ENCODE measurements at regions not wholly inside any gene's neighbourhood (a gene's known extent, or its start where the extent isn't known, plus 50 kb on each side); places are given as distances from the start of the nearest gene placed in this dataset.

DNA sequence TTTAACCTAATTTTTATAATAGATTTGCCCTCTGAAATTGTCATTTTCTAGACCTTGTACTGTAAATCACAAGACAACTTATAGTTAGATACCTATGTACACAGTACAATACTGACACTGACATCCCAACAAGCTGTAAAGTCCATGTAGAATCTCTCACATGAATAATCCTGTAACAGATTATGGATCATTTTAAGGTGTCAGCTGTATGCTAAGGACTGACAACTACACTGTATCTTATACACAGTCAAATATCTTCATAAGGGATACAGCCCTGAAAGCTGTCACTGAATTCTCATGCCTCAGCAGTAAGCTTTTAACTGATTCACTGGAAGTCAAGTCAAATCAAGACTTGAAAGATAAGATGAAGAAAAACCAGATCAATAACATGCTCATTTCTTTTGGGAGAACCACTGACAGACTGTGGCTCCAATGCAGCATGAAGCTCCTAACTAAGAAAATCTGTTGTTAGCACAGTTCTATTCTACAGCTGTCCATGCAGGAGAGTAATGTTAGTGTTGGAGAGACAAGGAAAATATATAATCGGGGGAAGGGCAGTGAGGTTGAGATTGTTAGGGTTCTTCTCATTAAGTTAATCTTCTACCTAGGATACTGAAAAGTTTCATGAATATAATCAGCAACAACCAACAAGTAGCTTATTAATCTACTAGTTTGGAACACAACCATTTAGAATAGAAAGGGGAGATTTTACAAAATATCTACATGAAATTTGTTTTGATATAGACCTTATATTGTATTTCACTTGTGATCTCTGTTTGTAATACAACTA, 612.0 kb downstream of the PCDH18 start (continued):
- TF ChIP-seq, protein P1, sequence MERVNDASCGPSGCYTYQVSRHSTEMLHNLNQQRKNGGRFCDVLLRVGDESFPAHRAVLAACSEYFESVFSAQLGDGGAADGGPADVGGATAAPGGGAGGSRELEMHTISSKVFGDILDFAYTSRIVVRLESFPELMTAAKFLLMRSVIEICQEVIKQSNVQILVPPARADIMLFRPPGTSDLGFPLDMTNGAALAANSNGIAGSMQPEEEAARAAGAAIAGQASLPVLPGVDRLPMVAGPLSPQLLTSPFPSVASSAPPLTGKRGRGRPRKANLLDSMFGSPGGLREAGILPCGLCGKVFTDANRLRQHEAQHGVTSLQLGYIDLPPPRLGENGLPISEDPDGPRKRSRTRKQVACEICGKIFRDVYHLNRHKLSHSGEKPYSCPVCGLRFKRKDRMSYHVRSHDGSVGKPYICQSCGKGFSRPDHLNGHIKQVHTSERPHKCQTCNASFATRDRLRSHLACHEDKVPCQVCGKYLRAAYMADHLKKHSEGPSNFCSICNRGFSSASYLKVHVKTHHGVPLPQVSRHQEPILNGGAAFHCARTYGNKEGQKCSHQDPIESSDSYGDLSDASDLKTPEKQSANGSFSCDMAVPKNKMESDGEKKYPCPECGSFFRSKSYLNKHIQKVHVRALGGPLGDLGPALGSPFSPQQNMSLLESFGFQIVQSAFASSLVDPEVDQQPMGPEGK (CRISPR knock-in tag; IDR thresholded peaks at IDR 0.05; ENCODE audit: borderline replicate concordance), result no peak
- TF ChIP-seq RARB (CRISPR knock-in tag; IDR thresholded peaks at IDR 0.05) (no peak), ZFP3 (CRISPR knock-in tag; IDR thresholded peaks at IDR 0.05) (no peak)

DNA sequence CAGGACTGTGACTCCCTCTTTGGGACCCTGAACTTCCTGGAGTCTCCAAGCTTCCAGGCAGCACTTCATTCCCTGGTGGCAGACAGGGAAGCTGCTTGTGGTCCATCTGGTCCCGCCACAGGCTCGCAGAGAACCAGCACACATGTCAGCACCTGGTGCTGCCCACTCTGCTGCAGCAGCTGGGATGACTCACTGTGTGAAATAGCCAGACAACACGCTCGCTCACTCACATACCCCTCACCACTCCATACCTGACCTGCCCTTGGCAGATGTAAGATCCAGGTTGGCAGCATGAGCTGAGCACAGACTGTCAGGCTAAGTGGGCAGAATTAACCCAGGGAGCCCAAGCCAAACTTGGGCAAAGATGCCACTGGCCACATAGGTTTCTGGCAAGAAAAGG, 613.5 kb downstream of the PCDH18 start:
- TF ChIP-seq SNAI2 (CRISPR knock-in tag; IDR thresholded peaks at IDR 0.05) (no peak), ZFP30 (CRISPR knock-in tag; IDR thresholded peaks at IDR 0.05) (no peak), ISL1 (CRISPR knock-in tag; IDR thresholded peaks at IDR 0.05) (no peak), OSR1 (CRISPR knock-in tag; IDR thresholded peaks at IDR 0.05) (no peak), TOX (CRISPR knock-in tag; IDR thresholded peaks at IDR 0.05; ENCODE audit: borderline replicate concordance) (no peak), CSDC2 (CRISPR knock-in tag; IDR thresholded peaks at IDR 0.05) (no peak), ZFP3 (CRISPR knock-in tag; IDR thresholded peaks at IDR 0.05) (no peak), ZNF70 (CRISPR knock-in tag; IDR thresholded peaks at IDR 0.05) (no peak), PPARA (CRISPR knock-in tag; IDR thresholded peaks at IDR 0.05; ENCODE audit: borderline replicate concordance) (no peak), ARNTL (CRISPR knock-in tag; IDR thresholded peaks at IDR 0.05; ENCODE audit: borderline replicate concordance, low read depth) (no peak), TCF4 (CRISPR knock-in tag; IDR thresholded peaks at IDR 0.05; ENCODE audit: borderline replicate concordance) (no peak), RARB (CRISPR knock-in tag; IDR thresholded peaks at IDR 0.05) (no peak), ZNF8 (CRISPR knock-in tag; IDR thresholded peaks at IDR 0.05) (no peak)
- TF ChIP-seq, protein P2, sequence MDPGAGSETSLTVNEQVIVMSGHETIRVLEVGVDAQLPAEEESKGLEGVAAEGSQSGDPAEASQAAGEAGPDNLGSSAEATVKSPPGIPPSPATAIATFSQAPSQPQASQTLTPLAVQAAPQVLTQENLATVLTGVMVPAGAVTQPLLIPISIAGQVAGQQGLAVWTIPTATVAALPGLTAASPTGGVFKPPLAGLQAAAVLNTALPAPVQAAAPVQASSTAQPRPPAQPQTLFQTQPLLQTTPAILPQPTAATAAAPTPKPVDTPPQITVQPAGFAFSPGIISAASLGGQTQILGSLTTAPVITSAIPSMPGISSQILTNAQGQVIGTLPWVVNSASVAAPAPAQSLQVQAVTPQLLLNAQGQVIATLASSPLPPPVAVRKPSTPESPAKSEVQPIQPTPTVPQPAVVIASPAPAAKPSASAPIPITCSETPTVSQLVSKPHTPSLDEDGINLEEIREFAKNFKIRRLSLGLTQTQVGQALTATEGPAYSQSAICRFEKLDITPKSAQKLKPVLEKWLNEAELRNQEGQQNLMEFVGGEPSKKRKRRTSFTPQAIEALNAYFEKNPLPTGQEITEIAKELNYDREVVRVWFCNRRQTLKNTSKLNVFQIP (CRISPR knock-in tag; IDR thresholded peaks at IDR 0.05; ENCODE audit: borderline replicate concordance, low read depth), result no peak
- TF ChIP-seq, protein P3, sequence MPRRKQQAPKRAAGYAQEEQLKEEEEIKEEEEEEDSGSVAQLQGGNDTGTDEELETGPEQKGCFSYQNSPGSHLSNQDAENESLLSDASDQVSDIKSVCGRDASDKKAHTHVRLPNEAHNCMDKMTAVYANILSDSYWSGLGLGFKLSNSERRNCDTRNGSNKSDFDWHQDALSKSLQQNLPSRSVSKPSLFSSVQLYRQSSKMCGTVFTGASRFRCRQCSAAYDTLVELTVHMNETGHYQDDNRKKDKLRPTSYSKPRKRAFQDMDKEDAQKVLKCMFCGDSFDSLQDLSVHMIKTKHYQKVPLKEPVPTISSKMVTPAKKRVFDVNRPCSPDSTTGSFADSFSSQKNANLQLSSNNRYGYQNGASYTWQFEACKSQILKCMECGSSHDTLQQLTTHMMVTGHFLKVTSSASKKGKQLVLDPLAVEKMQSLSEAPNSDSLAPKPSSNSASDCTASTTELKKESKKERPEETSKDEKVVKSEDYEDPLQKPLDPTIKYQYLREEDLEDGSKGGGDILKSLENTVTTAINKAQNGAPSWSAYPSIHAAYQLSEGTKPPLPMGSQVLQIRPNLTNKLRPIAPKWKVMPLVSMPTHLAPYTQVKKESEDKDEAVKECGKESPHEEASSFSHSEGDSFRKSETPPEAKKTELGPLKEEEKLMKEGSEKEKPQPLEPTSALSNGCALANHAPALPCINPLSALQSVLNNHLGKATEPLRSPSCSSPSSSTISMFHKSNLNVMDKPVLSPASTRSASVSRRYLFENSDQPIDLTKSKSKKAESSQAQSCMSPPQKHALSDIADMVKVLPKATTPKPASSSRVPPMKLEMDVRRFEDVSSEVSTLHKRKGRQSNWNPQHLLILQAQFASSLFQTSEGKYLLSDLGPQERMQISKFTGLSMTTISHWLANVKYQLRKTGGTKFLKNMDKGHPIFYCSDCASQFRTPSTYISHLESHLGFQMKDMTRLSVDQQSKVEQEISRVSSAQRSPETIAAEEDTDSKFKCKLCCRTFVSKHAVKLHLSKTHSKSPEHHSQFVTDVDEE (CRISPR knock-in tag; IDR thresholded peaks at IDR 0.05), result no peak
- TF ChIP-seq, protein P4, sequence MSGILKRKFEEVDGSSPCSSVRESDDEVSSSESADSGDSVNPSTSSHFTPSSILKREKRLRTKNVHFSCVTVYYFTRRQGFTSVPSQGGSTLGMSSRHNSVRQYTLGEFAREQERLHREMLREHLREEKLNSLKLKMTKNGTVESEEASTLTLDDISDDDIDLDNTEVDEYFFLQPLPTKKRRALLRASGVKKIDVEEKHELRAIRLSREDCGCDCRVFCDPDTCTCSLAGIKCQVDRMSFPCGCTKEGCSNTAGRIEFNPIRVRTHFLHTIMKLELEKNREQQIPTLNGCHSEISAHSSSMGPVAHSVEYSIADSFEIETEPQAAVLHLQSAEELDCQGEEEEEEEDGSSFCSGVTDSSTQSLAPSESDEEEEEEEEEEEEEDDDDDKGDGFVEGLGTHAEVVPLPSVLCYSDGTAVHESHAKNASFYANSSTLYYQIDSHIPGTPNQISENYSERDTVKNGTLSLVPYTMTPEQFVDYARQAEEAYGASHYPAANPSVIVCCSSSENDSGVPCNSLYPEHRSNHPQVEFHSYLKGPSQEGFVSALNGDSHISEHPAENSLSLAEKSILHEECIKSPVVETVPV (CRISPR knock-in tag; IDR thresholded peaks at IDR 0.05), result no peak
- TF ChIP-seq, protein P5, sequence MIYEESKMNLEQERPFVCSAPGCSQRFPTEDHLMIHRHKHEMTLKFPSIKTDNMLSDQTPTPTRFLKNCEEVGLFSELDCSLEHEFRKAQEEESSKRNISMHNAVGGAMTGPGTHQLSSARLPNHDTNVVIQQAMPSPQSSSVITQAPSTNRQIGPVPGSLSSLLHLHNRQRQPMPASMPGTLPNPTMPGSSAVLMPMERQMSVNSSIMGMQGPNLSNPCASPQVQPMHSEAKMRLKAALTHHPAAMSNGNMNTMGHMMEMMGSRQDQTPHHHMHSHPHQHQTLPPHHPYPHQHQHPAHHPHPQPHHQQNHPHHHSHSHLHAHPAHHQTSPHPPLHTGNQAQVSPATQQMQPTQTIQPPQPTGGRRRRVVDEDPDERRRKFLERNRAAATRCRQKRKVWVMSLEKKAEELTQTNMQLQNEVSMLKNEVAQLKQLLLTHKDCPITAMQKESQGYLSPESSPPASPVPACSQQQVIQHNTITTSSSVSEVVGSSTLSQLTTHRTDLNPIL (CRISPR knock-in tag; IDR thresholded peaks at IDR 0.05; ENCODE audit: low read depth), result no peak
- no peak for ATAC-seq

DNA sequence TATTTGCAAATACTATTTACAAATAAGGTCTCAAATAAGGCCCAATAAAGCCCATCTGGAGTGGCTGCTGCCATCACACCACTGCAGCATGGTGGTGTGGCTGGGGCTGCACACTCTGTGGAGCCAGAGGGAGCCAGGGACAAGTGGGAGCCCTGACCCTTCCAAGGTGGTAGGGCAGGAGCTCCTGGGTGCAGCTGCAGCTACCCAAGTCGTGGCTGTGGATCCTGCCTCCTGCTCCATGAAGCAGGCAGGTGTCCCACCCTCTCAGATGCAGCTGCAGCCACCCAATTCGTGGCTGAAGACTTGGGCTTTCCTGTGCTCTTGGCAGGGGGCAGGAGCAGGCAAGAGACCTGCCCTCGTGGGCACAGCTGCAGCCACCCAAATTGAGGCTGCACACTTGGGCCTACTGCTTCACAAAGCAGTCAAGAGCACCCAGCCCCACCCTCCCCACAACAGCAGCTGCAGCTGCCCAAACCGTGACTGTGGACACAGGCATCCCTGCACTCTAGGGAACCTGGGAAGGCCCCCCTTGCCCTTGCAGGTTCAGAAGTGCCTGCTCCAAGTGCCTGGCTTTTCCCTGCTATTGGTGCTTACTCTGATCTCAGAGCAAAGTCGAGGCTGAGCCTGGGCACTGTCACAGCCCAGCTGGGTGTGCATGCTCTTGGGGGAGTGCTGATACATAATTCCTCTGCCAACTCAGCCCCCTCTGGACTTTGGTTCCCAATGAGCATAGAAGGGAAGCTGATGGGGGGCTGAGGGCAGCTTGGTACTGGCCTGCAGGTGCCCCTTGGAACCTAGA, 614.8 kb downstream of the PCDH18 start:
- ATAC-seq, result no peak
- TF ChIP-seq ZFP30 (CRISPR knock-in tag; IDR thresholded peaks at IDR 0.05) (no peak), ZFP3 (CRISPR knock-in tag; IDR thresholded peaks at IDR 0.05) (no peak), BACH2 (CRISPR knock-in tag; IDR thresholded peaks at IDR 0.05; ENCODE audit: borderline replicate concordance) (no peak), SNAI2 (CRISPR knock-in tag; IDR thresholded peaks at IDR 0.05) (no peak), TOX (CRISPR knock-in tag; IDR thresholded peaks at IDR 0.05; ENCODE audit: borderline replicate concordance) (no peak), CSDC2 (CRISPR knock-in tag; IDR thresholded peaks at IDR 0.05) (no peak), ARNTL (CRISPR knock-in tag; IDR thresholded peaks at IDR 0.05; ENCODE audit: borderline replicate concordance, low read depth) (no peak), ZC3H10 (CRISPR knock-in tag; IDR thresholded peaks at IDR 0.05) (no peak), PPARA (CRISPR knock-in tag; IDR thresholded peaks at IDR 0.05; ENCODE audit: borderline replicate concordance) (no peak), RARB (CRISPR knock-in tag; IDR thresholded peaks at IDR 0.05) (no peak)
- TF ChIP-seq, protein P2 (CRISPR knock-in tag; IDR thresholded peaks at IDR 0.05; ENCODE audit: borderline replicate concordance, low read depth), result no peak
- TF ChIP-seq, protein P1 (CRISPR knock-in tag; IDR thresholded peaks at IDR 0.05; ENCODE audit: borderline replicate concordance), result no peak

Data from SK-N-SH treated with all-trans-retinoic acid at 6 μM for 48 hours (cell line).